Right lobe of liver (tissue), 6 donors: ENCODE measurements at regions not wholly inside any gene's neighbourhood (a gene's known extent, or its start where the extent isn't known, plus 50 kb on each side); places are given as distances from the start of the nearest gene placed in this dataset.

ENCODE experiments used
- ATAC-seq, 4 donors: fragments of 200-7000 bp; cut with Tn5 transposase; one replicate each; pipeline ENCODE4 v1.9.1; 2020; ENCODE audit warnings: mild to moderate bottlenecking in 4 of 4, moderate library complexity in 4 of 4
- DNase-seq, 3 donors: peaks; one replicate each; pipeline ENCODE4 v3.0.0-alpha.2; 2020
- H3K27ac ChIP-seq, 3 donors: fragments of 200-600 bp; one replicate each; pipeline ENCODE4 v1.8.0; 2022
- H3K27me3 ChIP-seq, 2 donors: fragments of 200-600 bp; one replicate each; pipeline ENCODE4 v1.8.0; 2022
- H3K36me3 ChIP-seq, 4 donors: fragments of 200-600 bp; sonication (generic) in 1 of 4; one replicate each; pipeline versions ENCODE4 v1.5.1 to v1.8.0; 2017 to 2022; ENCODE audit warnings: control low read depth in 1 of 4
- H3K4me1 ChIP-seq, 4 donors: fragments of 200-600 bp; sonication (generic) in 1 of 4; one replicate each; pipeline versions ENCODE4 v1.5.1 to v1.8.0; 2017 to 2022; ENCODE audit warnings: control low read depth in 1 of 4
- H3K4me3 ChIP-seq, 3 donors: fragments of 200-600 bp; one replicate each; pipeline ENCODE4 v1.8.0; 2022
- H3K9me3 ChIP-seq, 4 donors: fragments of 200-600 bp; sonication (generic) in 1 of 4; one replicate each; pipeline versions ENCODE4 v1.5.1 to v1.8.0; 2017 to 2022; ENCODE audit warnings: control low read depth in 1 of 4
- POLR2A ChIP-seq: fragments of 450-650 bp; IDR thresholded peaks from one replicate; pipeline ENCODE4 v1.6.1; 2017; ENCODE audit warnings: antibody characterized with exemption, mild to moderate bottlenecking
- WGBS: methylation state at CpG from one replicate; pipeline ENCODE4 v1.1.6; 2018; ENCODE audit warnings: low coverage, low lambda C conversion rate; ENCODE audit not compliant: insufficient coverage; ENCODE audit errors: missing lambda C conversion rate; 5-methylcytosine and 5-hydroxymethylcytosine counted together
- intact Hi-C, 2 donors: fragments of 100-400 bp; cut with DNase I; formaldehyde crosslinking; loops; one replicate each; pipeline versions ENCODE4 v1.11.2 to v1.14.1; 2022
- TF ChIP-seq, protein P1 (sequence below), 4 donors: fragments of 200-600 bp in 3 of 4; fragments of 450-650 bp in 1 of 4; IDR thresholded peaks; one replicate each; pipeline versions ENCODE4 v1.5.1 to v1.8.0; 2016 to 2022; ENCODE audit warnings: antibody characterized with exemption in 4 of 4, mild to moderate bottlenecking in 2 of 4
- donor health status: DM: no; HTN: yes; CAD: no.
- donor health status: DM: no; HTN: no; CAD: no.
- donor health status: DM: no; HTN: no; CAD: no.
- donor health status: DM: no; HTN: yes; CAD: no.
- donor health status: DM: no; HTN: yes; CAD: no.

GRCh38 chr16:58866935-58867334 is 132.8 kb upstream of the GOT2 start:
- intact Hi-C loops = no loop called here
- TF ChIP-seq, protein P1, sequence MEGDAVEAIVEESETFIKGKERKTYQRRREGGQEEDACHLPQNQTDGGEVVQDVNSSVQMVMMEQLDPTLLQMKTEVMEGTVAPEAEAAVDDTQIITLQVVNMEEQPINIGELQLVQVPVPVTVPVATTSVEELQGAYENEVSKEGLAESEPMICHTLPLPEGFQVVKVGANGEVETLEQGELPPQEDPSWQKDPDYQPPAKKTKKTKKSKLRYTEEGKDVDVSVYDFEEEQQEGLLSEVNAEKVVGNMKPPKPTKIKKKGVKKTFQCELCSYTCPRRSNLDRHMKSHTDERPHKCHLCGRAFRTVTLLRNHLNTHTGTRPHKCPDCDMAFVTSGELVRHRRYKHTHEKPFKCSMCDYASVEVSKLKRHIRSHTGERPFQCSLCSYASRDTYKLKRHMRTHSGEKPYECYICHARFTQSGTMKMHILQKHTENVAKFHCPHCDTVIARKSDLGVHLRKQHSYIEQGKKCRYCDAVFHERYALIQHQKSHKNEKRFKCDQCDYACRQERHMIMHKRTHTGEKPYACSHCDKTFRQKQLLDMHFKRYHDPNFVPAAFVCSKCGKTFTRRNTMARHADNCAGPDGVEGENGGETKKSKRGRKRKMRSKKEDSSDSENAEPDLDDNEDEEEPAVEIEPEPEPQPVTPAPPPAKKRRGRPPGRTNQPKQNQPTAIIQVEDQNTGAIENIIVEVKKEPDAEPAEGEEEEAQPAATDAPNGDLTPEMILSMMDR (IDR thresholded peaks at IDR 0.05) = no peak
- TF ChIP-seq POLR2A = no peak
- no peak overlapping the region for H3K4me3 ChIP-seq
- DNase-seq (no peak), ATAC-seq (no peak)
- H3K9me3 ChIP-seq = no peaks in the 10 kb centered on the region
- no peaks in the 10 kb centered on the region for H3K36me3 ChIP-seq
- WGBS = 57% methylated on average over 3 of the region's 3 CpGs
- no peaks in the 10 kb centered on the region for H3K4me1 ChIP-seq
- no peaks in the 10 kb centered on the region for H3K27me3 ChIP-seq
- H3K27ac ChIP-seq = no peak overlapping the region

DNA sequence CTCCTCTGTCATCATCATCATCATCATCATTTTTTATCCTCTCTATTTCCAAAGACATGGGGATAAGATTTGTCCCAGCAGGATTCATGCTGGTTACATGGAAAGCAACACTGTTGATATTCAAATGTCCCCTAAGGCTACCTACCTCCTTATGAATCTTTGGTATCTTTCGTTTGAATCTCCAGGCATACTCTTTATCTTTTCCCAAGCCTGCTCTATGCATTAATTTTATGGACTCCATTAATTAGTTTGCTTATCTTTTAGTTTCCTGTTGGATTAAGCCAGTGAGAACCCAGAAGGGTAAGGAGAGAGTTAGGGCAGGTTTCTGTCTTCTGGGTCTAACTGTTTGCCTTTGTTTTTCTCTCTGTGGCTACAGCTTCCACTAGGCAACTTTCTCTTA is 129.6 kb upstream of the GOT2 start:
- ATAC-seq (no peak), DNase-seq (no peak)
- intact Hi-C loops = no loop called here
- H3K36me3 ChIP-seq = no peaks in the 10 kb centered on the region
- H3K9me3 ChIP-seq = no peaks in the 10 kb centered on the region
- no peak overlapping the region for H3K4me3 ChIP-seq
- TF ChIP-seq, protein P1 (IDR thresholded peaks at IDR 0.05) = no peak
- no peak for TF ChIP-seq POLR2A
- H3K27me3 ChIP-seq = no peaks in the 10 kb centered on the region
- WGBS = 58% methylated on average over 1 of the region's 1 CpG
- H3K4me1 ChIP-seq = no peaks in the 10 kb centered on the region
- H3K27ac ChIP-seq = no peak overlapping the region

GRCh38 chr16:58863042-58863441 is 128.9 kb upstream of the GOT2 start:
- Histone ChIP-seq H3K27me3 (no peaks in the 10 kb centered on the region), H3K27ac (no peak overlapping the region), H3K9me3 (no peaks in the 10 kb centered on the region), H3K4me1 (no peaks in the 10 kb centered on the region), H3K4me3 (no peak overlapping the region), H3K36me3 (no peaks in the 10 kb centered on the region)
- intact Hi-C loops = no loop called here
- TF ChIP-seq, protein P1 (IDR thresholded peaks at IDR 0.05) = no peak
- TF ChIP-seq POLR2A = no peak
- WGBS = 83% methylated on average over 2 of the region's 2 CpGs
- ATAC-seq (no peak), DNase-seq (no peak)

- DNase-seq (no peak), ATAC-seq (no peak)
- TF ChIP-seq POLR2A = no peak
- TF ChIP-seq, protein P1 (IDR thresholded peaks at IDR 0.05) = no peak
- Histone ChIP-seq H3K36me3 (no peaks in the 10 kb centered on the region), H3K9me3 (no peaks in the 10 kb centered on the region), H3K27me3 (no peaks in the 10 kb centered on the region), H3K4me1 (no peaks in the 10 kb centered on the region), H3K4me3 (no peak overlapping the region), H3K27ac (no peak overlapping the region)
- WGBS = 69% methylated on average over 9 of the region's 9 CpGs
- intact Hi-C loops = no loop called here
These were observed 128.4 kb upstream of the GOT2 start for GRCh38 chr16:58862334-58863021.
